ENCODE measurements at regions not wholly inside any gene's neighbourhood (a gene's known extent, or its start where the extent isn't known, plus 50 kb on each side); places are given as distances from the start of the nearest gene placed in this dataset.
"Not testable (repeated sequence)": the region's sequence is repeated elsewhere in the genome, so short reads cannot be mapped to it uniquely, and the experiment has no call there.

DNA sequence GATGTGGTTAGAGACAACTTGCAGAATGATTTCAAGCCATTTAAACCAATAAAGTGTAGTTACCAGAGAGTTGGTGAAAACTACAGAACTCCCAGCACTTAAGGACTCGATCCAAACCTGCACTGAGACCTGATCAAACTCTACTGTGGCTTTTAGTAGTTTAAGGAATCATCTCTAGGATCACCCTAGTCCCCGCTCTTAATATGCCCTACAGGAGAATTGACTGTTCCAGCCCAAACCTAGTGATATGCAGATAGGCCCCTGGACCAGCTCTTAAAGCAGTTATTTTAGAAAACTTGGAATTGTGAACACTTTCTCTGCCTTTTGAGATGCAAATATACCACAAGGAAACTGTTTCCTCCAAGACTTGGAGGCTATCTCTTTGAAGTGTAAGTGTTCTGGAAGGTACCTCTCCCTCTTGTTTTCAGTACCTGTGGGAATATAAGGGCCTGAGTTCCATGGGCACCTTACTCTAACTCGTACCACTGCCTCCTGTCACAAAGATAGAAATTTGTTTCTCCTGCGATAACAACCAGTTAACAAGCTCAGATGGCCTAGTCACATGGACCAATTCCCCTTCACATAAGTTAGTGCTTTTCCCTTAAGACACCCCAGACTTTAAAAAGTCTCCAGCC is 1367.2 kb upstream of the SLC39A10 start:
- no peak for DNase-seq (ENCODE audit: low read depth in 2 of 2)

DNA sequence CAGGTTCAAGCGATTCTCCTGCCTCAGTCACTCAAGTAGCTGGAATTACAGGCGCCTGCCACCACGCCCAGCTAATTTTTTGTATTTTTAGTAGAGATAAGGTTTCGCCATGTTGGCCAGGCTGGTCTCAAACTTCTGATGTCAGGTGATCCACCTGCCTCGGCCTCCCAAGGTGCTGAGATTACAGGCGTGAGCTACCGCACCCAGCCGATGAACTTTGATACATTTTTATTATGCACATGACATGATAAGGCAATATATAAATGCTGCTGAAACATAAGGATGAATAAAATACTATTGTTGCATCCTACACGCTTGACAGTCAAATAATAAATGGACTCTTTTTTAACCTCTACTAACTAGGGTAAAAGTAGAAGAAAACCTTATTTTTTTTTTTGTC is 1380.4 kb upstream of the SLC39A10 start:
- DNase-seq (ENCODE audit: low read depth in 2 of 2), result not testable (repeated sequence)

DNA sequence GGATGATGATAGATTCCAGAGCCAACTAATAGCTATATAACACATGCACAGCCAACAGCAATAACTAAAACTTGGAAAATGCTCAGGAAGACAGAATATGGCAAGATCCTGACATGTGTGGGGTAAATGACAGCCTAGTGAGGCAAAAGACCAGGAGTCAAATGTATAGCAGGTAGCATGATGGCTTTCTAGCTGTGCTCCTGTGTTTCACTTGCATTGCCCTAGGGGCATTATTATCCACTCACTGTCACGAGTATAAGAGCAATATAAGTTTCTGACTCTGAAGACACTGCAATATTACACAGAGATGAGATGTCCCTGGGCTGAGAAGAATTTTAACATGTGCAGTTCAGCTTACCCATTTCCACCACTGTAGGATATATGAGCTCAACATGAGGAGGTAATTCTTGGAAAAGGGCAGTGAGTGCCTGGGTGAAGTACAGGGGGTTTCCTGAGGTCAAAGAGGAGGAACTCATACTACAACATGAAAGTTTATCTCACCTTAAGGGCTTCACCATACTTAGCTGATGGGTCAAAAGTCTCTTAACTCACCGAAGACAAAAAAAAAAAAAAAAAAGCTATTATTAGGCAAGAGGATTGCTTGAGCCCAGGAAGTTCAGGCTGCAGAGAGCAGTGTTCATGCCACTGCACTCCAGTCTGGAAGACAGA is 1385.6 kb upstream of the SLC39A10 start:
- DNase-seq (ENCODE audit: low read depth in 2 of 2), result no peak

DNA sequence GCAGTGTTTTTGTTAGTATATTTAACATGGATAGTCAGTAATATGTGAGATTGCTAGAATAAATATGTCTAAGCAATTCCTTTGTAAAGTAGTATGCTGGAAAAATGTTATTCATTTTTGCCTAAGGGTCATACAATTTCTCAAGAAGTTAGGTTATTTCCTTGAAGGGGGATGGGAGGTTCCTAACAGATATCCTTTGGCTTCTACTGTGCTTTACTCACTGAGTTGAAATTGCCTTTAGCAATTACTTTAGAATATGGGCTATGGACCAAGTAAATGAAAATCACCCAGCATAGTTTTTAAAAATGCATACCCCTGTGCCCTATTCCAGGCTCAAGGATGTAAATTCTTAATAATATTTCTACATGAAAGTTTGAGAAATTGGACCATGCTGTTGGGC is 1386.4 kb upstream of the SLC39A10 start:
- no peak for DNase-seq (ENCODE audit: low read depth in 2 of 2)

DNA sequence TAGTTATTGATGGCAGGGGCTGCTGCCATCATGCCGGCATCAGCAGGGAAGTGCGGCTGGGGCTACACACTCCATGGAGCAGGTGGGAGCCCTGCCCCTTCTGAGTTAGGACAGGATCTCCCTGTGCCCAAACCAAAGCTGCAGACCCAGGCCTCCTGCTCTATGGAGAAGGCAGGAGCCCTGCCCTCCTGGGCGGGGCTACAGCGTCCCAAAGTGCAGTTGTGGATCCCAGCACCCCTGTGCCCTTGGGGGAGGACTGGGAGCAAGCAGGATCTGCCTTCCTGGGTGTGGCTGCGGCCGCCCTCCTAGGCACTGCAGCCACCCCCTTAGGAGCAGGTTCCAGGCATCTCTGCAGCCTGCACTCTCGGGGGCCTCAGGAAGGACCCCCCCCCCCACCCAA is 1392.4 kb upstream of the SLC39A10 start:
- no peak for DNase-seq (ENCODE audit: low read depth in 2 of 2)

DNA sequence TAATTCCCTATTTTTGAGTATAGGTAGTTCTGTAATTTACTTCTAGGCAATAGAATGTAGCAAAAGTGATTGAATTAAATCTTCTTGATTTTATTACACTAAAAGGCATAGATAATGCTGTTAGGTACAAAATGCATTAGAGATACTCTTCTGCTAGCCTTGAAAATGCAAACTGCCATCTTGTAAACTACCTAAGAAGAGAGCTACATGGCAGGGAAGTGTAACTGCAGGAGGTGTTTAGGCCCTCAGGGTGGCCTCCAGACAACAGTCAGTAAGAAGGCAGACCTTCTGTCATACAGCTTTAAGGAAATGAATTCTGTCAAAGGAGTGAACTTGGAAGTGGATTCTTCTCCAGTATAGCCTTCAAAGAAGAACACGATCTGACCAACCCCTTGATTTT is 1396.8 kb upstream of the SLC39A10 start:
- DNase-seq (ENCODE audit: low read depth in 2 of 2), result no peak

DNA sequence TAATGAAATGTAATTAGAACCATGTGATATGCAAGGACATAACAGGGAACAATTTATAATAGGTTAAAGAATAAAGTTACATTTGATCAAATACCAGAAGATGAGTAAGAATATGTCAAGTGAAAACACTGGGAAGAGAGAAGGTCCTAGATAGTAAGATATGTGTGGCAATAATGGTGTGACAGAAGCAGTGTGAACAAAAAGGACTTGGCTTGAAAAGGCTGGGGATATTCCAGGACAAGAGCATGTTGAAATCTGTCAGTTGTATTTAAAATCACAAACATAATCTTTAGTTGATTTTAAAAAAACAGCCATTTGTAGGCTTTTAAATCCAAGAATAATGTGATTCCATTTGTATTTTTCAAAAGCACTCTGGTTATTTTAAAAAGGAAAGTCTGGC is 1399.9 kb upstream of the SLC39A10 start:
- no peak for DNase-seq (ENCODE audit: low read depth in 2 of 2)

DNA sequence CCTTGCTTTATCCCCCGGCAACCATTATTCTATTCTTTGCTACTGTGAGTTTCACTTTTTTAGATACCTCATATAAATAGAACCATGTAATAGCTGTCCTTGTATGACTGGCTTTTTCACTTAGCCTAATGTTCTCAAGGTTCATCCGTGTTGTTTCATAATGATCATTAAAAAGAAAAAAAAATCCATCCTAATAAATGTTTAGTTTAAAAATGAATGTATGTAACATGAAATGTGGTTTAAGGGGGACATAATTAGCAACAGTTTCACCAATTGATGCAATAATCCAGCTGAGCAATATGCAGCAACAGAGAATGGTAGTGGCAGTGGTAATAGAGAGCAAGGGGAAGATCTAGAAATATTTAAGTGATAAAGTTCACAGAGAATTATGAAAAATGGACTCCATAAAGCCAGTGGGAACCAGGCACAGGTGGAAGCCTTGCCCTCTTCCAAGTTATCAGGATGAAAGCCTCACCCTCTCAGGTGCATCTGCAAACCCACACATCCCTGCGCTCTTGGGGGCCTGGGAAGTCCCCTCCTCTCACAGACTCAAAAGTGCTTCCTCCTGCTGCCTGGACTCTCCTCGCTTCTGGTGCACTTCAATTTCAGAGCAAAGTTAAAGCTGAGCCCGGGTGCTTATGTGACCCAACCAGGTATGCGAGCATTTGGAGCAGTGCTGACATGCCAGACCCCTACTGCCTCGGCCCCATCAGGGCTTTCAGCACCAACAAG is 1403.3 kb upstream of the SLC39A10 start:
- no peak for DNase-seq (ENCODE audit: low read depth in 2 of 2)

DNA sequence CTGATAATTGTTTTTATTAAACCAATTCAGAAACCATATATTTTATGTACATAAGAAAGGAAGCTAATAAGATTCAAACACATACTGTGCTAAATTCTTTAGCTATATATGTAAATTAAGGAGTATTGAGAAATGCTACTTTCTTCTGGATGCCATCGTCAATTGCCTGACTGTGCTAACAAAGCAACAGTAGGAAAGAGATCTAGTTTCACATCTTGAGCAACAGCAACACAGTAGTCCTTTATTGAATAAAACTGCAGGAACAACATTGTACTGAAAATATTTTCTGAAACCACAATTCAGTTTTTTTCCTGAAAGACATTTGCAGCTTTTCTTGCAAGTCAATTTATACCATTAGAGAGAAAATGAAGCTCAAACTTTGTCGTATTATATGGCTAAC is 1404.9 kb upstream of the SLC39A10 start:
- no peak for DNase-seq (ENCODE audit: low read depth in 2 of 2)

DNA sequence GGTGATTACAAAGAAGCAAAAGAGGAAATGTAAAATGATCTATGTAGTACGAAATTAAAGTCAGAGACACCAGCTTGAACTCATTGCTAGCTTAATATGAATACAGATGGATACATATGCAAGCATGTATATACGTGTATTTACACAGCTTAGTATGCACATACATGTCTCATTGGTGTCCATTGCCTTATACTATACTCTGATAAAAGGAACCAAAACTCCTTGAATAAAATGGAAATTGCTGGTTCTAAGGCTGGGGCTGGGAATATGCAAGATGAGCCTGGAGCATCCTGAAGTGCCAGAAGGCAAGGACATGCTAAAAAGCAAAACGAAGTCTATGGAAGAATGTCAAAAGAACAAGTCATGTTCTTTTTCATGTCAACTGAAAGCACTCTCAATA is 1424.4 kb upstream of the SLC39A10 start:
- no peak for DNase-seq (ENCODE audit: low read depth in 2 of 2)

DNA sequence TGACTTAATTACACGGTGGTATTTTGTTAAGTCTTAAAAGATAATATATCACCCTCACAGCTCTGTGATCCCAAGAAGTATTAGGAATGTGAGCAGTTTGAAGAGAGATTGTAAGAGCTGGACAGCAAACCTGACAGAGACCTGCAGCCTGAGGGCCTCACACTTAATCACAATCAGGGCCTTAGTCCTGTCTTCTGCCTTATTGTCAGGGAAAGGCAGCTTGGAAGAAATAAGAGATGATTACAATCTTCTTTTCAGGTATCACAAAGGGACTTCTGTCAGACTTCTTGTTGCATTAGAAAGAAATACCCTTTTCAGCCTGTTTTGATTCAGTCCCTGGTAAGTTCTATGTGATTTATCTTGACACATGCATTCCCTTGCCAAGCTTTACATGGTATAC is 1433.8 kb upstream of the SLC39A10 start:
- no peak for DNase-seq (ENCODE audit: low read depth in 2 of 2)

DNA sequence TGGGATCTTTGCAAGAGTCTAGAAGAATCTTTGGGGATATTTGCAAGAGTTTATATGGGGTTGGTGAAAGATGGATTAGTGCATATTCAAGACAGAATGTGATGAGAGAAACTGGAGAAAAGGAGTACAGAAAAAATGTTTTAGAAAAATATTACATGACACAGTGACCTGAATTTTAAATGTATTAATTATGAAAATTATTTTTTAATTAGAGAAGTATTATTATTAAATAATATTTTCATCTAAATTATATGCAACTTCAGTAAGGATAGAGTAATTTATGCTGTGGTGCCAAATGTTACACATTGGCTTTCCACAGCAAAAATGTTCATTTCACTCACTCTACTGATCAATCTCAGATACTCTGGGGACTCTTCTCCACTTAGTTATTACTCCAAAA is 1442.8 kb upstream of the SLC39A10 start:
- no peak for DNase-seq (ENCODE audit: low read depth in 2 of 2)

DNA sequence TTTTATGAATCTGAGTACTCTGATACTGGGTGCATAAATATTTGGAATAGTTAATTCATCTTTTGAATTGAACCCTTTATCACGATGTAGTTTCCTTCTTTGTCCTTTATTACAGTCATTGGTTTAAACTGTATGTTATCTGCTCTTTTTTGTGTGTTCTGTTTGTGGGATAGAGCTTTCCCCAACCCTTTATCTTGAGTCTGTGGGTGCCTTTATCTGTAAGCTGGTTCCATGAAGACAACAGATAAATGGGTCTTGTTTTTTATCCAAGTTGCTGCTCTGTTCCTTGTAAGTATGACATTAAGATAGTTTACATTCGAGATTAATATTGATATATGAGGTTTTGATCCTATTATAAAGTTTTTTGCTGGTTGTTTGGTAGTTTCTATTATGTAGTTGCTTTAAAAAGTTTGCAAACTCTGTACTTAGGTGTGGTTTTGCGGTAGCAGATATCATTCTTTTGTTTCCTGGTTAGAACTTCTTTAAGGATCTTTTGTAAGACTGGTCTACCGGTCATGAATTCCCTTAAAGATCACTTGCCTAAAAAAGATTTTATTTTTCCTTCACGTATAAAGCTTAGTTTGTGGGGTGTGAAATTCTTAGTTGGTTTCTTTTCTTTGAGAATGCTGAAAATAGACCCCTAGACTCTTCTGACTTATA is 1451.3 kb upstream of the SLC39A10 start:
- no peak for DNase-seq (ENCODE audit: low read depth in 2 of 2)

DNA sequence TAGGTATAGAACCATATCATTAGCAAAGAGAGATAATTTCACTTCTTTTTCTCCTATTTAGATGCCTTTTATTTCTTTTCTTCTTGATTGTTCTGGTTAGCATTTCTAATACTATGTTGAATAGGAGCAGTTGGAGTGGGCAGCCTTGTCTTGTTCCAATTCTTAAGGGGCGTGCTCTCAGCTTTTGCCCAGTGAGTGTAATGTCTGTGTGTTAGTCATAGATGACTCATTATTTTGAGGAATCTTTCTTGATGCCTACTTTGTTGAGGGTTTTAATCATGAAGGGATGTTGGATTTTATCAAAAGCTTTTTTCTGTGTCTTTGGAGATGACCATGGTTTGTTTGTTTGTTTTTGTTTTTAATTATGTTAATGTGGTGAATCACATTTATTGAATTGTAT is 1453.1 kb upstream of the SLC39A10 start:
- DNase-seq (ENCODE audit: low read depth in 2 of 2), result no peak

DNA sequence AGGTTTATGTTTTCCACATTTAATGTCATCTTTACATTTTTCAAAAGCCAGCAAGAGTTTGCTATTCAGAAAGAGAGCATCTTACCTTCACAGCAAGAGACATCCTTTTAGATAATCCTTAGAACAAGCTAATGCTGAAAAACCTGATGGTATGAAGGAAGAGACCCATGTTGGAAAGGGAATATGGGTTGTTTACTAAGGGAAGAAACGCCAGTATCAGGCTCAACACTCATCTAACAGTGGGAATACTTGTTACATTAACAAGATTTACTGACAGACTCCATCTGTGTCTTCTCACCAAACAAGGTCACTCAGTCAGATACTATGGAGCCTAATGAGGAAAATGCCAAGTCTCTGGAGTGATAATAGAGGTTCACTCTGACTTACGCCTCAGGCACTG is 1474.1 kb upstream of the SLC39A10 start:
- DNase-seq (ENCODE audit: low read depth in 2 of 2), result no peak

DNA sequence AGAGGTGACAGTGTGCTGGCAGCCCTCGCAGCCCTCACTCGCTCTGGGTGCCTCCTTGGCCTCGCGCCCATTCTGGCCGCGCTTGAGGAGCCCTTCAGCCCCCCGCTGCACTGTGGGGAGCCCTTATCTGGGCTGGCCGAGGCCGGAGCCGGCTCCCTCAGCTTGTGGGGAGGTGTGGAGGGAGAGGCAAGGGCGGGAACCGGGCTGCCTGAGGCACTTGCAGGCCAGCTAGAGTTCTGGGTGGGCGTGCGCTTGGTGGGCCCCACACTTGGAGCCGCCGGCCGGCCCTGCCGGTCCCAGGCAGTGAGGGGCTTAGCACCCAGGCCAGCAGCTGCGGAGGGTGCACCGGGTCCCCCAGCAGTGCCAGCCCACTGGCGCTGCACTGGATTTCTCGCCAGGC is 1480.9 kb upstream of the SLC39A10 start:
- no peak for DNase-seq (ENCODE audit: low read depth in 2 of 2)

DNA sequence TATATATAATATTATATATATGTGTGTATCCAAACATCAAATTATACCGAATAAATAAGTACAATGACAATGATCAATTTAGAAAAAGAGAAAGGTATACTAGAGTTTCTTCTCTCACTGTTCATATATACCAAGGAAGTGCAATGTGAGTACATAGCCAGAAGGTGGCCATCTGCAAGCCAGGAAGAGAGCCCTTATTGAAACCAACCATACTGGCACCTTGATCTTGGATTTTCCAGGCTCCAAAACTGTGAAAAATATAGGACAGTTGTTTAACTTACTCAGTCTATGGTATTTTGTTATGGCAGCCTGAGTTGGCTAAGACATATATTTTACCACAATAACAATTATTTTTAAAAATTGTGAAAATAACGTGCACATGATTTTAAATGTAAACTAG is 1490.2 kb upstream of the SLC39A10 start:
- DNase-seq (ENCODE audit: low read depth in 2 of 2), result no peak

DNA sequence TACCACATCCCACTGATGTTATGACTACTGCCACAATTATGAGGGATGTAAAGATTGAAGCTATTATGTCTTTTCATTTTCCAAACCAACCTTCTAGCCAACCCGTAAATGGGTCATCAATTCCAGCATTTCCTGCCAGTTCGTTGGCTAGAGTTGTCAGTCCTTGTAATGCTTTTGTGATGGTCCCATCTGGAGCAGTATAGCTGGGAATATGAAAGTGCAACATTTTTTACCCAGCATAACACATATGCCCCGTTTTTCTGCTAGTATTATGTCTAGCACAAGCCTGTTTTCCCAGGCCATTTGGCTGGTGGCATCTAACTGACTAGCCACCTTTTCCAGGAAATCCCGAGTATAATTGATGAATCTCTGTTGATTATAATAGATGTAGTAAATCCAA is 1501.6 kb upstream of the SLC39A10 start:
- no peak for DNase-seq (ENCODE audit: low read depth in 2 of 2)

DNA sequence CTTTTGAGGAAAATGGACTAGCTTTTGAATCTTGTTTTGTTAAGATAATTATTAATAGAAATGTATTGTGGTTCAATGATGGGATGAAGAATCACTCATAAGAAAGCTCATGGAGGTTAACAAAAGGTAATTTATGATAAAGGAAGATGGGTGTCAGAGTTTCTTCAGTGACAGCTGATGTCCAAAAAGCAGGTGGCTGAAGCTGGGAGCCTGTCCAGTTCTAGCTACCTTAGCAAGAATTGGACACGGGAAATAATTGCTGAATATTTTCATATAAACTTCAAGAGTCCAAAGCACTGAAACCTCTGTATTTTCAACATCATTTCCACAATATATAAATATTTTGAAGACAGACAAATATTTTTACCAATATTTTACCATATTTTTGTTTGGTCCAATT is 1505.8 kb upstream of the SLC39A10 start:
- no peak for DNase-seq (ENCODE audit: low read depth in 2 of 2)

DNA sequence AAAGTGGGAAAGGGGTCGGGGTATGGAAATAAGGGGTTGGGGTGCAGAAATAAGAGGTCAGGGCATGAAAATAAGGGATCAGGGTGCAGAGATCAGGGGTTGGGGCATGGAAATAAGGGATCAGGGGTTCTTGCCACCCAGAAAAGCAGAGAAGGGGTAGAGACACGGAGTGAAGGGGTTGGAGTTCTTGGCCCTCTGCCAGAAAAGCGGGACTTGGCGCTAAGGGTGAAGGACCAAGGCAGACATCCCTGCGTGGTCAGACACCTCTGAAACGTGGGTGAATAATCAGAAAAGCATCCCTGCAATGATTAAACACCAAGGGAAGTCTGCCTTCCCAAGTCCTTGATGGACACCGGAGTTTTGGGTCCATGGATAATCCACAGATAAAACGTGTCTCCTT is 1521.6 kb upstream of the SLC39A10 start:
- no peak for DNase-seq (ENCODE audit: low read depth in 2 of 2)

DNA sequence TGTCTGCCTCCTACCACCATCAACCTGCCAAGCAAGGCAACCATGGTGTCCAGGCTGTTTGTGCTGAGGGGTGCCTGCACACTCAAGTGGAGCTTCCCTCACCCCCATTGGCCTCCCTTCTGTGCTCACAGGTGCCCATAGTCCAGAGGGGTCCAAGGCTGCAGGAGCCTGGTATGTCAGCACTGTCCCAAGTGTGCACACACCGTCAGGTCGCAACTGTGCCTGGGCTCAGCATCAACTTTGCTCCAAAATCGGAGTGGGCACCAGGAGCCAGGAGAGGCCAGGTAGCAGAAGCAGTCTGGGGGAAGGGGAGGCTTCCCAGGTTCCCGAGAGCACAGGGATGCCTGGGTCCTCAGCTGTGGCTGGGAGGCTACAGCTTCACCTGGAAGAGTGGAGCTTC is 1528.2 kb upstream of the SLC39A10 start:
- DNase-seq (ENCODE audit: low read depth in 2 of 2), result no peak

DNA sequence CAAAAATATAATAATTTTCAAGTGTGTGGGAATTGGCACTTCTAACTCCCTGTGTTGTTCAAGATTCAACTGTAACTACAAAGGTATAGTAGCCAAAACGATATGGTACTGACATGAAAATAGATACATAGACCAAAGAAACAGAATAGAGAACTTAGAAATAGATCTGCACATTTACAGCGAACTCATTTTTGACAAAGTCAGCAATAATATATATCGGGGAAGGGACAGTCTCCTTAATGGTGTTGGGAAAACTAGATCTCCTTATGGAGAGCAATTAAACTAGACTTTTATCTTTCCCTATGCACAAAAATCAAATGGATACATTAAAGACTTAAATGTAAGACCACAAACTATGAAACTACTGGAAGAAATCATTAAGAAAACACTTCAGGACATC is 1530.6 kb upstream of the SLC39A10 start:
- no peak for DNase-seq (ENCODE audit: low read depth in 2 of 2)

DNA sequence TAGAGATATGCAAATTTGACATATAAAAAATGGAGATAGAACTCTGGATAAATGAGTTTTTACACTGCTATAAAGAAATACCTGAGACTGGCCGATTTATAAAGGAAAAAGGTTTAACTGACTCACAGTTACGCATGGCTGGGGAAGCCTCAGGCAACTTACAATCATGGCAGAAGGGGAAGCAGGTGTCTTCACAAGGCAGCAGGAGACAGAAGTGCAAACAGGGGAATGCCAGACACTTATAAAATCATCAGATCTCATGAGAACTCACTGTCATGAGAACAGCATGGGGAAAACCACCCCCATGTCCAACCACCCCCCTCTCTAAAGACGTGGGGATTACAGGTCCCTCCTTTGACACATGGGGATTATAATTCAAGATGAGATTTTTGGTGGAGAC is 1540.2 kb upstream of the SLC39A10 start:
- no peak for DNase-seq (ENCODE audit: low read depth in 2 of 2)

Data from fibroblast of skin of left biceps (primary cell).